AG20443 (cell line): ENCODE measurements at regions not wholly inside any gene's neighbourhood (a gene's known extent, or its start where the extent isn't known, plus 50 kb on each side); places are given as distances from the start of the nearest gene placed in this dataset.
A peak's percentile ranks its signal among the peaks of the same experiment; 100 is the strongest.

Experiments used
- DNase-seq: peaks from one replicate; pipeline ENCODE4 v3.0.0; 2012; ENCODE audit warnings: low spot score, mixed read lengths

DNA sequence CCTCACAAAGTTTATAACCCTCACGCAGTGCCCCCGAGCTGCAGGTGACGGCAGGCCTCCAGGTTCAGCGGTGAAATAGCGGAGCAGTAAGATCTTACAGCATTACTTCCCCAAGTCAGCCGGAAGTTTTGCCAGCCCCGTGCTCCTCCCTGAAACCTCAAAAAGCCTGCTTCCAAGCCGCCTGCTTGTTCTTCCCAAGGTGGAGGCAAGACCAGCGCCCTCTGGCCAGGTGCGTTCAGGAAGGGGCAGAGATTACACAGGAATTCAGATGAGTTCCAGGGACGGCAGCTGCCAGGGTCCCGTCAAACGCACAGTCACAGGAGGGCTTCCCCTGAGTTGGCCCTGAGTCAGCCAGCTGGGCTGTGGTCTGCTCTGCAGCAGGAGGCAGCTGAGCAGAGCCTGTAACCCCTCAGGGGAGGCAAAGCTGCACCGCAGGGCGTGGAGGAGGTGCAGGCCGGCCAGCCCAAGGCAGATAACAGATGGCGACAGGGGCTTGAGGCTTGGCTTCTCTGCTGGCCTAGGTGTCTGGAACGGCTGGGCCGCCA is 124.1 kb upstream of the RPS6KA2 start:
- no peak for DNase-seq

DNA sequence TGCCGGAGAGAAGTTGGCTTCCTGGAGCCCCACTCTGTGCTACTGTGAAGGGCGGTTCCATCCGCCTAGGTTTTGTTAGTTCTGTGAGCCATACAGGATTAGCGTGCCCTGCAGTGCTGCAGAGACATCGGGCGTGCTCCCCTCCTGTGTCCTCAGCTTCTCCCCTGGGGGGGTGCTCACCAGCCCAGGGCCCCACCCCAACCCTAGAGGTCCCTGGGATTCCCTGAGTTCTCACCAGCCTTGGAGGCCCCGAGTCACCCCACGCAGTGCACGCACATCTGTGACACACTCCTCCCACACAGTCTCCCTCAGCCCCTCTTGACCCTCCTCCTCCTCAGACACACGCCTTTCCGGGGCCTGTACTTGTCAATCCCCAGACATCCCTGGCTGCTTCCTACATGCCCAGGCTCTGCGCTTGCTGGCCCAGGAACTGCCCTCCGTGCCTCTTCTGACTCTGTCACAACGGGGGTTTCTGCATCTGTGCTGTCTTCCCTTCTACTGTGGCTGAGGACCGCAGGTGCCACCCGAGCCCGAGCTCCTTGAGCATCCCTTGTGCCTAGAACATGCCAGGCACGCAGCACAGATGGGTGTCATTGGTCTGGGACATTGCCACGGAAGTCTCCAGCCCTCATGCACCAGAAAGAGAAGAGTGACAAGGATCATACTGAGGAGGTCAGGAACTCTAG is 123.2 kb upstream of the RPS6KA2 start:
- no peak for DNase-seq

- DNase-seq, result no peak
These were observed 122.6 kb upstream of the RPS6KA2 start for GRCh38 chr6:166749666-166750065.

- peak; percentile 46 for DNase-seq
These were observed 120.9 kb upstream of the RPS6KA2 start for GRCh38 chr6:166747644-166748595.

DNA sequence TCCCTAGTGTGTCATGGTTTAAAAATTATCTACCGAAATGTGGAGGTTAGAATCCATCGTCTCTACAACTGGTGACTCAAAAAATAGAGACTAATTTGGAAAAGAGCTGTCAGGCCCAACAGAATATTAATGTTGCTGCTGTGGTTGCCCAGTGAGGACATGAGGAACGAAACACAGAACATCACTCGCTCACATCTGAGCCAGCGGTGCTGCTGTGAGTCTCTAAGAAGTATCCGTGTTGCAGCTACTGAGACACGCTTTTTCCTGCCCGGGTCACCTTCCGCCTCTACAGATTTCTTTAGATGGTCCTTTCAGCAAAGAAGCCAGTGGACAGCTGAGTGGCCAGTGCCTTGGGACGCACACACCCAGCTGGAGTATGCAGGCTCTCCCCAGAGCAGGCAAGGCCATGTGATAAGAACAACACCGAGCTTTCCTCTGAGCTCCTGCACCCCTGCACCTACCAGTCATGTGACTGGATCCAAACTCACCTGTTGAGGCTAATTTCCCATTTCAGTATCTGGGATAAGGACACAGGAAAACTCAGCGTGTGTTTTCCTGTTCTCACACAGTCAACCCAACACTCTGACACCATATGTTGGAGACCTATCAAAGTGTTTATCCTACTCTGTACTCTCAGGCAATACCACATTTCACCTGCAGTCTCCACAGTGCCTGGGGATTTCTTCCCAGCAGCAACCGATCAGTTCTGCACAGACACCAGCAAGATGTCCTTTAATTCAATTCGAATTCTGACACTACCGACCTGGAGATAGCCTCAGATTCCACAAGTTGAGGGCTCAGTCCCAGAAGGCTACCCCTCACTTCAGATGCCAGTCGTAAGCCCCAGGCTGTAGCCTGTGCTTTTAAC is 119.0 kb upstream of the RPS6KA2 start:
- DNase-seq, result no peak

DNA sequence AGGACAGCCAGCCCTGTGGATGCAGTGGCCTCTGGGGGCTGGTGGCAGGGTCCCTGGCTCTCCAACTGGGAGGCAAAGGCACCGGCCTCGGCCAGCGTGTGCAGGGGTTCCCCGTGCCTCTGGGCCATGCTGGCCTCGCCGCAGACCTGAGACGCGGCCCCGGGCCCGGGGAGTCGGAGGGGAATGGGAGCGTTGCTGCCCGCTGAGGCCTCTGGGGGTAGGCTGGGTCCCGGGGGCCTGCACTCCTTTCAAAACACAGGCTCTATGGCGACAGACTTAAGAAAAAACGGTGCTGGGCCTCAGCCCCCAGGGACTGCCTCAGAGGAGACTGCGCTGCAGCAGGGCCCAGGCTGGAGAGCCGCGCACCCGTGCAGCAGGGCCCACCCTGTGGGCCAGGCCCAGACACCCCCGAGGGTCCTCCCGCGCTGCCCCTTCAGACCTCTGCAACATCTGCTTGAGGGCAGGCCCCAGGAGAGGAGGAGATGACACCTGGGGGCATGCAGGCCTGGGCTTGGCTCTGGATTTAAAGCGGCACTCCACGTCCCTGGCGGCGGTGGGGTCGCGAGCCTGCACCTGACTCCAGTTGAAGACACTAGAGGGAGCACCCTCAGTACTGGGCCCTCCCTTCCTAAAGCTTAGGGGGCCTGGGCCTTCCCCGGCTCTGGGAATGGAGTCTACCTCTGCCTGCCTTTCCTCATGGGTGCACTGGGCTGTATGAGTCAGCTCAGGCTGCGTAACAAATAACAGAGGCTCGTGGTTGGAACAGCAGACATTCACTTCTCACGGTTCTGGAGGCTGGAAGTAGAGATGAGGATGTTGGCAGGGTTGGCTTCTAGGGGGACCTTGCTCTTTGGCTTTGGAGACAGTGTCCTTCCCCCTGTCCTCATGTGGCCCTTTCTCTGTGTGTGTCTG is 117.4 kb upstream of the RPS6KA2 start:
- no peak for DNase-seq

DNA sequence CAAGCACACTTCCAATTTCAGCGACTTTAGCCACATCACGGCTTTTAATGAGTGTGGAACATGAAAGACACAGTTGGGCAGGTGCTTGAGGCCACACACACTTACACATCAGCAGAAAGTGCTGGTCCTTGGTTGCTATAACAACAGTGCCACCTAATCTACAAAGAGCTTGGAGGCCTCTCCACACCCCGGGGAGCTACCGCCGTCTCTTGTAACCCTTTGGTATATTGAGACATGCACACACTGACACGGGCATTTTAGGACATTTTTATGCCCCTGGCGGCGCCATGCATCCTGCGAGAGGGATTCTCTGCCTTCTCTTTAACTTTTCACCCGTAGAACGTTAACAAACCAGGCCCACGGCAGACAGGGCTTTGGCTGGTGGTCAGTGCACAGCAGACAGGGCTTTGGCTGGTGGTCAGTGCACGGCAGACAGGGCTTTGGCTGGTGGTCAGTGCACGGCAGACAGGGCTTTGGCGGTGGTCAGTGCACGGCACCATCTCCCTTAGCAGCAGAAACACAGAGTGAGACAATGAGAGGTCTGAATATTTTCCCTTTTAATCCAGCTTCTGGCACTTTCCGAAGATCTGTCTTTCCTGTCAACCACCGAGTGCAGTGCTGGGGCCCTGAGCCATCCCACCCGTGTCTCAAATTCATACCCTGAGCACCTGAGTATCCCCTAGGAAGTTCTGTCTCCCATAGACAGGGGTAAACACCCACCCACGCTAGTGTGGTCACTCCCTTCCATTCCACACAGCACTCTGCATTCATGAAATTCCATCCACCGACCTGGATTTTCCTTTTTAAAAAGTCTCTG is 116.6 kb upstream of the RPS6KA2 start:
- DNase-seq, result no peak

GRCh38 chr6:166742981-166743380 is 115.9 kb upstream of the RPS6KA2 start:
- no peak for DNase-seq

DNA sequence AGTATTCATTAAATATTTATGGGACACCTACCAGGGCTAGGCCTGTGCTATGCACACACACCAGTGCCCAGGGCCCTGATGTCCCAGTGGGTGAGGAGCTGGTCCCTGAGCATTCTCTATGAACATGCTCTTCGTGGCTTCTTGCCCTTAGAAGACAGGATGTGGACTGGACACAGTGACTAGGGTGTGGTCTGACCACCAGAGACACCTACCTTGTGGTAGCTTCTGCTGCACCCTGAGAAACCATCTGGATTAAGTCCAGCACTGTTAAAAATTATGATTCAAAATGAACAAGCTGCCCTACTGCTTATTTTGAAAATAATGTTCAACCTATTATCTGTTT is 112.9 kb upstream of the RPS6KA2 start:
- DNase-seq, result no peak

GRCh38 chr6:166739117-166739975 is 112.3 kb upstream of the RPS6KA2 start:
- DNase-seq, result no peak

GRCh38 chr6:166738386-166739116 is 111.5 kb upstream of the RPS6KA2 start:
- no peak for DNase-seq

- no peak for DNase-seq
These were observed 110.2 kb upstream of the RPS6KA2 start for GRCh38 chr6:166737261-166737660.

- peak; percentile 59 for DNase-seq
These were observed 109.6 kb upstream of the RPS6KA2 start for GRCh38 chr6:166736634-166737033.

DNA sequence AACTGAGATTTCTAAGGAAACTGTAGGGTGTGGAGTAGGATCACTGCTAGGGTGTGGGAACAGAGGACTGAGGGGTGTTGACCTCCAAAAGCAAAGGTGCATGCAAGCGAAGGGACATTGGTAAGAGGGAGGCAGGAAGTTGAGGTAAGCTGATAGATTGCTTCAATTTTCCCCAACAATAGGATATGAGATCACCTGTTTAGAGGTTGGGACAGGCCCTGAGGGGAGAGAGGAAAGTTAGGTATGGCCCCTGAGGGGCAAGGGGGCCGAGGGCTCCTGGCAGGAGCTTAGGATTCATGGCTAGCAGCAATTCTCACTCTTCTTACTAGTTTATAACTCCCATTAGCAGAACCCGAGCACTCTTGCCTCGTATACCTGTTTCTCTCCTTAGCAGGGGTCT is 106.8 kb upstream of the RPS6KA2 start:
- no peak for DNase-seq

- no peak for DNase-seq
These were observed 102.6 kb upstream of the RPS6KA2 start for GRCh38 chr6:166729658-166730057.

DNA sequence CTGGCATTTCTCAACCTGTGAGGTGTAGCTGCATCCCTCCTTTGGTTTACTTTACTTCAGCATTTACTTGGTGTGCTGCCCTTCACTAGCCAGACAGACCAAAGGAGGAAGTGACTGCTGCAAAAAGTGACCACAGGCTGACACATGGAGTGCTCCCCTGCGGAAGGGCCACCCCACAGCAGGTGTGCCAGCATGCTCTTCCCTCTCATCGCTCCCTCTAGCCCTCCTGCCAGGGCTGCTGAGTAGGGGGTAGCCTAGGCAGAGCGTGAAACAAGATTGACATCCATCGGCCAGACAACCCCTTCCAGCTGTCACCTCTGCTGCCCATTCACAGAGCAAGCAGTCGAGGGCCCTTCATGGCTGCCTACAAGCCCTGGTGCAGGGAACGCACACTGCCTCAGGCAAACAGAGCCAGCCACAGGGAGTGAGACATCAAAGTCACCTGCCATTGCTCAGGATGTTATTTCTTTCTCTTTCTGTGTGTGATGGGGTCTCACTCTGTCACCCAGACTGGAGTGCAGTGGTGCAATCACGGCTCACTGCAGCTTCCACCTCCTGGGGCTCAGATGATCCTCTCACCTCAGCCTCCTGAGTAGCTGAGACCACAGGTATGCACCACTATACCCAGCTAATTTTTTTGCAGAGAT is 102.0 kb upstream of the RPS6KA2 start:
- DNase-seq, result no peak

- DNase-seq, result no peak
These were observed 99.2 kb upstream of the RPS6KA2 start for GRCh38 chr6:166726201-166726600.

- no peak for DNase-seq
These were observed 98.5 kb upstream of the RPS6KA2 start for GRCh38 chr6:166725571-166725970.
